ENCODE measurements at regions not wholly inside any gene's neighbourhood (a gene's known extent, or its start where the extent isn't known, plus 50 kb on each side); places are given as distances from the start of the nearest gene placed in this dataset.

DNA sequence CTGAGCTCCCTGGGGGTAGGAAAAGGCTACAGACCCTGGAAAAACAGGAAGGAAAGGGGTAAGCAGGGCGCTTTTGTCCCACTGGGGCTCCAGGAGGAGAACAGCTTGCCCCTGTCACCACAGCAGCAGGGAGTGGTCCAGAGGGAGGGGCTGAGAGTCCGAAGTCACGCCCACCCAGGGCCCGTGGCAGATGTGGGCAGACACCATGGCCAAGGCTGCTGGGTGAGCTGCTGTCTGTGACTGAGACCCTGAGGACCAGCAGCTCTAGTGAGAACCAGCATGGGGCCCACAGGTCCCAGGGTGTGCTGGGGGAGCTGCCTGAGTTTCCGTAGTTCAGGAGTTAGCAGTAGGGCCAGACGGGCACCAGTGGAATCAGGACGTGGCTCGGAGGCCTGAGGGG, 162.0 kb downstream of the SPP2 start:
- peaks cover 8% of the 10 kb centered on the region for H3K4me1 Mint-ChIP-seq

GRCh38 chr2:234211797-234212196, 161.3 kb downstream of the SPP2 start:
- POLR2A ChIA-PET, result no interaction called here
- Mint-ChIP-seq H3K4me1 (peaks cover 5% of the 10 kb centered on the region), H3K9me3 (peaks cover 13% of the 10 kb centered on the region), H3K27ac (no peak overlapping the region), H3K36me3 (peaks cover 8% of the 10 kb centered on the region), H3K27me3 (peaks cover 2% of the 10 kb centered on the region), H3K4me3 (no peak overlapping the region)
- ATAC-seq (ENCODE audit: low read depth) (no peak), DNase-seq (no peak)

More for the DNA sequence above, 162.0 kb downstream of the SPP2 start:
- Mint-ChIP-seq H3K27me3 (peaks cover 2% of the 10 kb centered on the region), H3K27ac (no peak overlapping the region), H3K36me3 (peaks cover 8% of the 10 kb centered on the region), H3K4me3 (no peak overlapping the region), H3K9me3 (peaks cover 6% of the 10 kb centered on the region)
- POLR2A ChIA-PET, result no interaction called here
- DNase-seq (no peak), ATAC-seq (ENCODE audit: low read depth) (no peak)

- no peak for ATAC-seq (ENCODE audit: low read depth)
- H3K4me1 Mint-ChIP-seq, result no peaks in the 10 kb centered on the region
- H3K27ac Mint-ChIP-seq, result no peak overlapping the region
- no peak overlapping the region for H3K4me3 Mint-ChIP-seq
- peaks cover 2% of the 10 kb centered on the region for H3K27me3 Mint-ChIP-seq
- peaks cover 23% of the 10 kb centered on the region for H3K9me3 Mint-ChIP-seq
- peaks cover 13% of the 10 kb centered on the region for H3K36me3 Mint-ChIP-seq
- no peak for DNase-seq
- POLR2A ChIA-PET, result no interaction called here
Observed at GRCh38 chr2:234206738-234207137, 156.2 kb downstream of the SPP2 start.

DNA sequence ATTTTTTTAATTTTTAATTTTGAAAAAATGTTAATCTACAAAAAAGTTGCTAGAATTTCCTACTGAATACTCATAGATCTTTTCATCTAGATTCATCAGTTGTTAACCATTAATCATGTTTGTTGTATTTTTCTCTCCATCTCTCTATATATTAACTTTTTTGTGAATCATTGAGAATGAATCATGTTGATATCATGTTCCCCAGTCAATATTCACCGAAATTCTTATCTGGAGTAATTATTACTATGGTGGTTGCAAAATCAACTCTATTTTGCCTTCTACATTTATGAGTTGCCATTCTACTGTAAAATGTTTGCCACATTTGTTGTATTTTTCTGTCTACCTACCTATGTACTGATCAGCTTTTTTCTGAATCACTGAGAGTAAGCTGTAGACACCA, 154.0 kb downstream of the SPP2 start:
- no peak for ATAC-seq (ENCODE audit: low read depth)
- peaks cover 22% of the 10 kb centered on the region for H3K9me3 Mint-ChIP-seq
- no peak overlapping the region for H3K4me3 Mint-ChIP-seq
- POLR2A ChIA-PET, result no interaction called here
- no peak overlapping the region for H3K27ac Mint-ChIP-seq
- peaks cover 11% of the 10 kb centered on the region for H3K36me3 Mint-ChIP-seq
- H3K4me1 Mint-ChIP-seq, result no peaks in the 10 kb centered on the region
- DNase-seq, result no peak
- H3K27me3 Mint-ChIP-seq, result no peaks in the 10 kb centered on the region

- peaks cover 23% of the 10 kb centered on the region for H3K9me3 Mint-ChIP-seq
- peaks cover 9% of the 10 kb centered on the region for H3K36me3 Mint-ChIP-seq
- peaks cover 6% of the 10 kb centered on the region for H3K4me1 Mint-ChIP-seq
- ATAC-seq (ENCODE audit: low read depth) (no peak), DNase-seq (no peak)
- peaks cover 3% of the 10 kb centered on the region for H3K27me3 Mint-ChIP-seq
- POLR2A ChIA-PET, result no interaction called here
- H3K4me3 Mint-ChIP-seq, result no peak overlapping the region
- no peak overlapping the region for H3K27ac Mint-ChIP-seq
Observed at GRCh38 chr2:234203135-234203984, 152.9 kb downstream of the SPP2 start.

- Mint-ChIP-seq H3K4me1 (peaks cover 8% of the 10 kb centered on the region), H3K4me3 (no peak overlapping the region), H3K9me3 (peaks cover 24% of the 10 kb centered on the region), H3K36me3 (peaks cover 12% of the 10 kb centered on the region), H3K27ac (no peak overlapping the region), H3K27me3 (peaks cover 4% of the 10 kb centered on the region)
- ATAC-seq (ENCODE audit: low read depth), result no peak
- no peak for DNase-seq
- POLR2A ChIA-PET, result no interaction called here
Observed at GRCh38 chr2:234202601-234203000, 152.1 kb downstream of the SPP2 start.

DNA sequence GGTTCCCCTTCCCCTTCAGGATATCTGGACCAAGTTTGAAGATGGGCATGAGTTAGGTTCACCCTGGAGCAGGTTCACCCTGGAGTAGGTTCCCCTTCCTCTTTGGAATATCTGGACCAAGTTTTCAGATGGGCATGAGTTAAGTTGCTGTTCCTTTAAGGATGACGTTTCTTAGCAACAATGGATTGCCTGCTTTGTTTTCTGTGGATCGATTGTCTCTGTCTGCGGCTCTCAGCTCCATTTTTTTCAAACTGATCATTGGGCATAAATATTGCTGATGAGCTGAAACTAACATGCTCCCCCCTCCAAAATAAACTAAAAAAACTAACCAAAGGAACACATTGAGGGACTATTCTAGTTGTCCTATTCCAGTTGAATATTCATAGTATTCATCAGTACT, 149.5 kb downstream of the SPP2 start:
- H3K36me3 Mint-ChIP-seq, result peaks cover 13% of the 10 kb centered on the region
- peaks cover 20% of the 10 kb centered on the region for H3K9me3 Mint-ChIP-seq
- H3K4me1 Mint-ChIP-seq, result peaks cover 9% of the 10 kb centered on the region
- peaks cover 4% of the 10 kb centered on the region for H3K27me3 Mint-ChIP-seq
- POLR2A ChIA-PET, result no interaction called here
- H3K27ac Mint-ChIP-seq, result no peak overlapping the region
- no peak overlapping the region for H3K4me3 Mint-ChIP-seq
- DNase-seq (no peak), ATAC-seq (ENCODE audit: low read depth) (no peak)

GRCh38 chr2:234198976-234199375, 148.5 kb downstream of the SPP2 start:
- H3K9me3 Mint-ChIP-seq, result peaks cover 22% of the 10 kb centered on the region
- POLR2A ChIA-PET, result no interaction called here
- peaks cover 5% of the 10 kb centered on the region for H3K27me3 Mint-ChIP-seq
- peaks cover 12% of the 10 kb centered on the region for H3K36me3 Mint-ChIP-seq
- DNase-seq (no peak), ATAC-seq (ENCODE audit: low read depth) (no peak)
- H3K27ac Mint-ChIP-seq, result no peak overlapping the region
- H3K4me1 Mint-ChIP-seq, result peaks cover 9% of the 10 kb centered on the region
- no peak overlapping the region for H3K4me3 Mint-ChIP-seq

DNA sequence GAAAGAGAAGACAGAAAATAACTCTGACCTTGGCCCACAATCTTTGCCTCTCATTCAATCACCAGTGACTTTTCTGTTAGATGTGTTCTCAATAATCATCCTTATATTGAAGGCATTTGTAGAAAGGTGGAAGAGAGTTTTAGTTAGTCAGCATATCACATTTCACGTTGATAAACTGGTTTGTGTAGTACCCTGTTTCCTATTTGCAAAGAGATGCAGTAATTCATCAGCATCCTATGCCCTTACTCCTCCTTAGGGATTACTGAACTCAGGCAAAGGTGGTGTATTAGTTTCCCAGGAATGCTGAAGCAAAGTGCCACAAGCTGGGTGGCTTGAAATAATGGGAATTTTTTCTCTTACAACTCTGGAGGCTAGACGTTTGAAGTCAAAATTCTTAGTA, 145.0 kb downstream of the SPP2 start:
- no peak for ATAC-seq (ENCODE audit: low read depth)
- DNase-seq, result no peak
- H3K4me1 Mint-ChIP-seq, result peaks cover 10% of the 10 kb centered on the region
- H3K4me3 Mint-ChIP-seq, result no peak overlapping the region
- no peak overlapping the region for H3K27ac Mint-ChIP-seq
- peaks cover 12% of the 10 kb centered on the region for H3K27me3 Mint-ChIP-seq
- peaks cover 19% of the 10 kb centered on the region for H3K9me3 Mint-ChIP-seq
- peaks cover 5% of the 10 kb centered on the region for H3K36me3 Mint-ChIP-seq
- POLR2A ChIA-PET, result no interaction called here

DNA sequence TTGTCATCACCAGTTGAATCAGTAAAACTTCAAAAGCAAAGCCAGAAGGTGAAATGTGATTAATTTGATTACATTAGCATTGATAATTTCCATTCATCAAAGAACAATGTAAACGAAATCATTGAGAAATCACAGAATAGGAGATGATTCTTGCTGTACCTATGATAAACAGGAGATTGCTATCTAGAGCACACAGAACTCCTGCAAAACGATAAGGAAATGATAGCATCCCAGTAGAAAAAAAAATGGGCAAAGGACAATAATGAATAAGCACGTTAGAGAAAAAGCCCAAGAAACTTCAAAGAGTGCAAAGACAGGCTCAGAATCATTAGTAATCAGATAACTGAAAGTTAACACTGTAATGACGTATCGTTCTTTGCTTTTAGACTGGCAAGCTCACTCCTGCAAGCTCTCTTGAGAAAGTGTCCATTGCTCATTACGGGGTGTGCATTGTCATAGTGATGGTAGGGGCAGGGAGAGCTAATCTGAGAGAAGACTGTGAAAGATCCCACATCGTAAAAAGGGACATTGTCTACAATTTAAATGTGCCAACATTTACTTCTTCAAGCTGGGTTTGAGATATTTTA, 143.6 kb downstream of the SPP2 start:
- peaks cover 16% of the 10 kb centered on the region for H3K27me3 Mint-ChIP-seq
- H3K9me3 Mint-ChIP-seq, result peaks cover 19% of the 10 kb centered on the region
- POLR2A ChIA-PET, result no interaction called here
- peaks cover 5% of the 10 kb centered on the region for H3K36me3 Mint-ChIP-seq
- DNase-seq, result no peak
- peaks cover 10% of the 10 kb centered on the region for H3K4me1 Mint-ChIP-seq
- no peak overlapping the region for H3K27ac Mint-ChIP-seq
- no peak for ATAC-seq (ENCODE audit: low read depth)
- no peak overlapping the region for H3K4me3 Mint-ChIP-seq

- H3K27me3 Mint-ChIP-seq, result peaks cover 12% of the 10 kb centered on the region
- DNase-seq, result no peak
- POLR2A ChIA-PET, result interaction anchor here (0.7 kb wide), 1 partner anchor 48 kb away, joined by 4 read pairs; no protein-coding TSS in a partner anchor
- H3K4me1 Mint-ChIP-seq, result peaks cover 3% of the 10 kb centered on the region
- H3K9me3 Mint-ChIP-seq, result peaks cover 14% of the 10 kb centered on the region
- no peak for ATAC-seq (ENCODE audit: low read depth)
- no peaks in the 10 kb centered on the region for H3K36me3 Mint-ChIP-seq
- no peak overlapping the region for H3K27ac Mint-ChIP-seq
- no peak overlapping the region for H3K4me3 Mint-ChIP-seq
Observed at GRCh38 chr2:234191819-234192407, 141.4 kb downstream of the SPP2 start.

GRCh38 chr2:234189786-234190300, 139.3 kb downstream of the SPP2 start:
- ATAC-seq (ENCODE audit: low read depth), result no peak
- no peak overlapping the region for H3K4me3 Mint-ChIP-seq
- POLR2A ChIA-PET, result no interaction called here
- DNase-seq, result no peak
- H3K9me3 Mint-ChIP-seq, result peaks cover 14% of the 10 kb centered on the region
- peaks cover 12% of the 10 kb centered on the region for H3K27me3 Mint-ChIP-seq
- H3K4me1 Mint-ChIP-seq, result peaks cover 3% of the 10 kb centered on the region
- H3K27ac Mint-ChIP-seq, result no peak overlapping the region
- H3K36me3 Mint-ChIP-seq, result peaks cover 2% of the 10 kb centered on the region

DNA sequence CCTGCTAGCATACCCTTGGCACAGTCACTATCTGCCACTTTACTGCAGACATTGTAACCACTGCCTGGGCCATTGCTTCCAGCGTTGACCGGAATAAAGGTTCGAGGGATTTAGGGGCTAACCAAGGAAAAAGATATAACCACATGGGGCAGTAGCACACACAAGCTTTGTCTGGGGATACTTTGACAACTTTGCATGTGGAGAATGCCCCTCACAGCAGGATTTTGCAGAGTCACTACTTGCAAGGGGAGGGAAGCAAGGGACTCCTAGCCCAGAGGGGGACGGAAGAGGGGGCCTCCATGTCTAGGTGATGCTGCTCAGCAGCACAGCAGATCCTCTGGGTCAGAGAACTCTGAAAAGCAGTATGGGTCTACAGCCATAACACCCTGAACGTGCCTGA, 138.7 kb downstream of the SPP2 start:
- peaks cover 2% of the 10 kb centered on the region for H3K36me3 Mint-ChIP-seq
- POLR2A ChIA-PET, result no interaction called here

More for the DNA sequence above, 138.7 kb downstream of the SPP2 start:
- peaks cover 3% of the 10 kb centered on the region for H3K4me1 Mint-ChIP-seq
- no peak for ATAC-seq (ENCODE audit: low read depth)
- DNase-seq, result no peak
- H3K4me3 Mint-ChIP-seq, result no peak overlapping the region
- no peak overlapping the region for H3K27ac Mint-ChIP-seq
- H3K9me3 Mint-ChIP-seq, result peaks cover 12% of the 10 kb centered on the region
- H3K27me3 Mint-ChIP-seq, result peaks cover 15% of the 10 kb centered on the region

All from activated naive CD8-positive, alpha-beta T cell treated with anti-CD3 and anti-CD28 coated beads, Interleukin-2, amount 10 ng/mL, durations not matched to agents 7 days and 5 days (primary cell).